ENCODE measurements at regions not wholly inside any gene's neighbourhood (a gene's known extent, or its start where the extent isn't known, plus 50 kb on each side); places are given as distances from the start of the nearest gene placed in this dataset.
"Not testable (repeated sequence)": the region's sequence is repeated elsewhere in the genome, so short reads cannot be mapped to it uniquely, and the experiment has no call there.

DNA sequence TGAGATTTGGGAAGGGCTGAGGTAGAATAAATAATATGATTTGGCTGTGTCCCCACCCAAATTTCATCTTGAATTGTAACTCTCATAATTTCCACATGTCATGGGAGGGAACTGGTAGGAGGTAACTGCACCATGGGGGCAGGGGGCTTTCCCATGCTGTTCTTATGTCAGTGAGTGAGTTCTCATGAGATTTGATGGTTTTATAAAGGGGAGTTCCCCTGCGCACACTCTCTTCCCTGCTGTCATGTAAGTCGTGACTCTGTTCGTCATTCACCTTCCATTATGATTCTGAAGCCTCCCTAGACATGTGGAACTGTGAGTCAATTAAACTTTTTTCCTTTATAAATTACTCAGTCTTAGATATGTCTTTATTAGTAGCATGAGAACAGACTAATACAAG lies 115.5 kb upstream of the STARD4 start:
- Histone ChIP-seq H3K9me3 (ENCODE audit: control insufficient read depth, low read length) (no peaks in the 10 kb centered on the region), H3K4me1 (ENCODE audit: control insufficient read depth, insufficient read depth, low read length) (no peaks in the 10 kb centered on the region), H3K27ac (ENCODE audit: low read length) (no peak overlapping the region), H3K27me3 (ENCODE audit: control insufficient read depth, insufficient read depth) (no peaks in the 10 kb centered on the region), H3K4me3 (ENCODE audit: low read length) (no peak overlapping the region)
- no peak for DNase-seq
- intact Hi-C loops (cut with DNase I), result no loop called here
- ATAC-seq, result no peak
- WGBS, result 93% methylated on average over 3 of the region's 3 CpGs

DNA sequence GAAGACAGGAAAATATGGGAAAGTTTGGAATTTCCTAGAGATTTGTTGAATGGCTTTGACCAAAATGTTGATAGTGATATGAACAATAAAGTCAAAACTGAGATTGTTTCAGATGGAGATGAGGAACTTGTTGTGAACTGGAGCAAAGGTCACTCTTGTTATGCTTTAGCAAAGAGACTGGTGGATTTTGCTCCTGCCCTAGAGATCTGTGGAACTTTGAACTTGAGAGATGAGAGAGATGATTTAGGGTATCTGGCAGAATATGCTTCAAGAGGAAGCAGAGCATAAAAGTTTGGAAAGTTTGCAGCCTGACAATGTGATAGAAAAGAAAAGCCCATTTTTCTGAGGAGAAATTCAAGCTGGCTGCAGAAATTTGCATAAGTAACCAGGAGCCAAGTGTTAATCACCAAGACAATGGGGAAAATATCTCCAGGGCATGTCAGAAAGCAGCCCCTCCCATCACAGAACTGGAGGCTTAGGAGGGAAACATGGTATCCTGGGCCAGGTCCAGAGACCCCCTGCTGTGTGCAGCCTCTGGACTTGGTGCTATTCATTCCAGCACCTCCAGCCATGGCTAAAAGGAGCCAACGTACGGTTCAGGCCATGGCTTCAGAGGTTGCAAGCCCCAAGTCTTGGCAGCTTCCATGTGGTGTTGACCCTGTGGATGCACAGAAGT lies 114.3 kb upstream of the STARD4 start:
- no peak overlapping the region for H3K4me3 ChIP-seq (ENCODE audit: low read length)
- intact Hi-C loops (cut with DNase I), result no loop called here
- no peaks in the 10 kb centered on the region for H3K27me3 ChIP-seq (ENCODE audit: control insufficient read depth, insufficient read depth)

DNA sequence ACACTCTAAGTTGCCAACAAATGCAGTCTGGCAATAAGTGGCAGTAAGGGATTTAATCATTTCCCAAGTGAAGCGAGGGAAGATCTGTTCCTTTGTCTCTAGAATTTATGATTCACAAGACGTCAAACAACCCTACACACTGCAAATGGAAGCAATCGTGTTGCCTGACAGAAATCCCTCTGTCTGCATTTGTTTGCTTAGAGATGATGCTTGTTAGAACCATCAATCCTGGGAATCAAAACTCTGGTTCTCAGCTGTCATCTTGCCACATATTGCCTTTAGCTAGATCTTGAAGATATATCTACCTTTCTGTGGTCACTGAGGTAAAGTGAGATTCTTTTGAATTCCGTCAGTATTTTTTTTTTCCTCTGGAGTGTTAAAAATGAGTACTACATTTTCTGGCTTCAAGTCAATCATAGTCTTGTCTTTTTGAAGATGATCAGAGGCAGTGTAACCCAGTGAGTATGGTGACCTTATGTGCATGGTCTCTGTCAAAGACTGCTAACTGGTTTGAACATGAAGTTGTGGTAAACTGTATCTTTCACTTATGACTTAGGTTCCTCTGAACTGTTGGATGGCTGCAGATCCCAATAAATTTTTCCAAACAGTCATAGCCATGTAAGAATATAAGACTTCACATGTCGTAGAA lies 106.4 kb upstream of the STARD4 start:
- no peak for ATAC-seq
- intact Hi-C loops (cut with DNase I), result no loop called here
- no peak overlapping the region for H3K27ac ChIP-seq (ENCODE audit: low read length)
- H3K4me3 ChIP-seq (ENCODE audit: low read length), result no peak overlapping the region
- no peaks in the 10 kb centered on the region for H3K9me3 ChIP-seq (ENCODE audit: control insufficient read depth, low read length)
- 87% methylated on average over 5 of the region's 5 CpGs for WGBS
- no peaks in the 10 kb centered on the region for H3K4me1 ChIP-seq (ENCODE audit: control insufficient read depth, insufficient read depth, low read length)
- DNase-seq, result no peak
- no peaks in the 10 kb centered on the region for H3K27me3 ChIP-seq (ENCODE audit: control insufficient read depth, insufficient read depth)

More for the DNA sequence above, 114.3 kb upstream of the STARD4 start:
- H3K27ac ChIP-seq (ENCODE audit: low read length), result no peak overlapping the region
- DNase-seq, result no peak
- no peak for ATAC-seq
- no peaks in the 10 kb centered on the region for H3K4me1 ChIP-seq (ENCODE audit: control insufficient read depth, insufficient read depth, low read length)
- 72% methylated on average over 2 of the region's 2 CpGs for WGBS
- H3K9me3 ChIP-seq (ENCODE audit: control insufficient read depth, low read length), result no peaks in the 10 kb centered on the region

DNA sequence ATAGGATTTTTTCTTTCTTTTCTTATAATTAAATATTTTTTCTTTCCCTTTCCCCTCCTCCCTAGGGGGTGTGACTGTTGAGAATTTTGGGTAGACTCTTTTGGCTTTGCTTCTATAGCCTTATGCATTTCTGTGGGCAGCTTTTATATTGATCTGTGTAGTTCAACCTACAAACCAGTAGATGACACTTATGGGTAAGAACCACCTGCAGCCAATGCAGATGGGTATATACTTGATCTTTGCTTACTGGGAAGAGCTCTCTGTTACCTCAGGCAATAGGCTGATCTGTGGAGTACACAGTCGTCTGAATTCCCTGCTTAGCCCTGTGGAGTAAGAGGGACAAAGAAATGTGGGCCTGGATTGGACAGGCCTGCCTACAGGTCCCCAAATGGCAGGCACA lies 102.7 kb upstream of the STARD4 start:
- Histone ChIP-seq H3K27ac (ENCODE audit: low read length) (no peak overlapping the region), H3K4me3 (ENCODE audit: low read length) (no peak overlapping the region), H3K27me3 (ENCODE audit: control insufficient read depth, insufficient read depth) (no peaks in the 10 kb centered on the region), H3K4me1 (ENCODE audit: control insufficient read depth, insufficient read depth, low read length) (no peaks in the 10 kb centered on the region), H3K9me3 (ENCODE audit: control insufficient read depth, low read length) (no peaks in the 10 kb centered on the region)
- intact Hi-C loops (cut with DNase I), result no loop called here
- ATAC-seq (no peak), DNase-seq (no peak)
- WGBS, result 93% methylated on average over 1 of the region's 1 CpG

DNA sequence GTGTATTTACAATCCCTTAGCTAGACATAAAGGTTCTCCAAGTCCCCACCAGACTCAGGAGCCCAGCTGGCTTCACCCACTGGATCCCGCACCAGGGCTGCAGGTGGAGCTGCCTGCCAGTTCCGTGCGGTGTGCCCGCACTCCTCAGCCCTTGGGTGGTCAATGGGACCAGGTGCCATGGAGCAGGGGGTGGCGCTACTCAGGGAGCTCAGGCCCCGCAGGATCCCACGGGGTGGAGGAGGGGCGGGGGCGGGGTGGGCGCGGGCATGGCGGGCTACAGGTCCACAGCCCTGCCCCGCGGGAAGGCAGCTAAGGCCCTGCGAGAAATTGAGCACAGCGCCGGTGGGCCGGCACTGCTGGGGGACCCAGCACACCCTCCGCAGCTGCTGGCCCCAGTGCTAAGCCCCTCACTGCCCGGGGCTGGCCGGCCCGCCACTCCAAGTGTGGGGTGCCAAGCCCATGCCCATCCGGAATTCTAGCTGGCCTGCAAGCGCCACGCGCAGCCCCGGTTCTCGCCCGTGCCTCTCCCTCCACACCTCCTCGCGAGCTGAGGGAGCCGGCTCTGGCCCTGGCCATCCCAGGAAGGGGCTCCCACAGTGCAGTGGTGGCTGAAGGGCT lies 99.8 kb upstream of the STARD4 start:
- intact Hi-C loops (cut with DNase I); H3K4me1 ChIP-seq (ENCODE audit: control insufficient read depth, insufficient read depth, low read length); ATAC-seq; H3K27ac ChIP-seq (ENCODE audit: low read length); DNase-seq; H3K9me3 ChIP-seq (ENCODE audit: control insufficient read depth, low read length); H3K4me3 ChIP-seq (ENCODE audit: low read length); H3K27me3 ChIP-seq (ENCODE audit: control insufficient read depth, insufficient read depth): not testable (repeated sequence)
- WGBS, result 92% methylated on average over 32 of the region's 32 CpGs

DNA sequence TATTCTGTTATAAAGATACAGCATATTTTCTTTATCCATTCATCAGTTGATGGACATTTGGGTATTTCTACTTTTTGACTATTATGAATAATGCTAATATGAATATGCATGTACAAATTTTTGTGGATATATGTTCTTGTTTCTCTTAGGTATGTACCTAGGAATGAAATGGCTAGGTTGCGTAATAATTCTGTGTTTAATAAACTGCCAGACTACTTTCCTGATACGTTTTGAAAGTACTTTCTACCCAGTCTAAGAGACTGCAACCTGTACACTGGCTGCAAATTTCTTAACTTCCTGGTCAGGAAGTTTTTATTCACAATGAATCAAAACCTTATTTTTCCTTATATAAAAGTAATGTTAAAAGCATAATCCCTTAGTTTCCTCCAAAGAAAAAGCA lies 93.9 kb upstream of the STARD4 start:
- H3K9me3 ChIP-seq (ENCODE audit: control insufficient read depth, low read length), result no peaks in the 10 kb centered on the region
- intact Hi-C loops (cut with DNase I), result no loop called here
- no peak for ATAC-seq
- H3K4me1 ChIP-seq (ENCODE audit: control insufficient read depth, insufficient read depth, low read length), result peaks cover 2% of the 10 kb centered on the region
- H3K4me3 ChIP-seq (ENCODE audit: low read length), result no peak overlapping the region
- WGBS, result 80% methylated on average over 2 of the region's 2 CpGs
- no peak overlapping the region for H3K27ac ChIP-seq (ENCODE audit: low read length)
- DNase-seq, result no peak
- no peaks in the 10 kb centered on the region for H3K27me3 ChIP-seq (ENCODE audit: control insufficient read depth, insufficient read depth)

DNA sequence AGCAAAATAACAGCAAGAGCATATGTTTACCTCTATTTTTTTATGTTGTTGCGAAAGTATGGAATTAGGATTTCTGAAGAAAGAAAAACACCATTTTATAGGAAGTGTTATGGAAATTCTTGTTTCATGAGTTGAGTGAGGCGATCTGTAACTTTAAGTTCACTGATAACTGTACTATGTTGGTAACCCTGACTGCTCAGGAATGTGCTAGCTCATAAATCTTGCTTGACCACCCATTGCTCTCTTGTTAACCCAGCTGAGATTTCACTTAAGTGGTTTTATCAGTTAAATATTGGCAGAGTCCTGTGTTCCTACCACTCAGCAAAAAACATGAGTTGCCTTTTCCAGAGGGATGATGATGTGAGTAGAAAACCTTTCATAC lies 91.1 kb upstream of the STARD4 start:
- H3K4me3 ChIP-seq (ENCODE audit: low read length), result no peak overlapping the region
- no peaks in the 10 kb centered on the region for H3K9me3 ChIP-seq (ENCODE audit: control insufficient read depth, low read length)
- DNase-seq, result no peak
- H3K27me3 ChIP-seq (ENCODE audit: control insufficient read depth, insufficient read depth), result no peaks in the 10 kb centered on the region
- WGBS, result 82% methylated on average over 2 of the region's 2 CpGs
- ATAC-seq, result peak in 1 of 2 donors; percentile 43
- intact Hi-C loops (cut with DNase I), result no loop called here
- peaks cover 2% of the 10 kb centered on the region for H3K4me1 ChIP-seq (ENCODE audit: control insufficient read depth, insufficient read depth, low read length)
- no peak overlapping the region for H3K27ac ChIP-seq (ENCODE audit: low read length)

DNA sequence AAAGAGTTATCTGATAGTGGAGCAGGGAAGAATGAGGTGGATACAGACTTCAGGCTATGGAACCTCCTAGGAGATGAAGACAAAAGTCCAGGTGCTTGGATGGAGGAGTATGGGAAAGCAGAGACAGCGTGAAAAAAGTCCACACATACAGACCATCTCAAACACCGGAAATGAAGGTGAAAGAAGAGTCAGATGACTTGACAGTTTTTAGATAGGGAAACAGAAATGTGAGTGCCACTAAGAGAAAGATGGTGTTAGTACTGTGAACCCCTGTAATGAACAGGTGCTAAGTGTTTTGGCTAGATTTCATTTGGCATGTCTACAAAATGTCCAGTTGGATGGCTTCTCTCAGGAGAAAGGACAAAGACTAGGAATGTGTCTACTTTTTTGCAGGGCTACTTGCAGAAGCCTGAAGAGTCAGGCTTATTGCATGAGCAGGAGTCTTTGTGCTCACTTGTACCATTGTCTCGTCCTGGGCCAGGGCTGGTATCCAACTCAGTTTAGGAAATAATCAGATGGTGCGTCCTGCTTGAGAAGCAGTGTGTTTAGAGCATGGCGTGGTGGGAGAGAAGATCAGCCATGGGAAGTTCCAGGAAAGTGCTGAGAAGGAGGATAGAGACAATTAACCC lies 90.6 kb upstream of the STARD4 start:
- ATAC-seq (no peak), DNase-seq (no peak)
- H3K4me3 ChIP-seq (ENCODE audit: low read length), result no peak overlapping the region
- H3K27ac ChIP-seq (ENCODE audit: low read length), result no peak overlapping the region
- H3K27me3 ChIP-seq (ENCODE audit: control insufficient read depth, insufficient read depth), result no peaks in the 10 kb centered on the region
- intact Hi-C loops (cut with DNase I), result no loop called here
- WGBS, result 72% methylated on average over 5 of the region's 5 CpGs
- H3K9me3 ChIP-seq (ENCODE audit: control insufficient read depth, low read length), result no peaks in the 10 kb centered on the region
- H3K4me1 ChIP-seq (ENCODE audit: control insufficient read depth, insufficient read depth, low read length), result peaks cover 2% of the 10 kb centered on the region

DNA sequence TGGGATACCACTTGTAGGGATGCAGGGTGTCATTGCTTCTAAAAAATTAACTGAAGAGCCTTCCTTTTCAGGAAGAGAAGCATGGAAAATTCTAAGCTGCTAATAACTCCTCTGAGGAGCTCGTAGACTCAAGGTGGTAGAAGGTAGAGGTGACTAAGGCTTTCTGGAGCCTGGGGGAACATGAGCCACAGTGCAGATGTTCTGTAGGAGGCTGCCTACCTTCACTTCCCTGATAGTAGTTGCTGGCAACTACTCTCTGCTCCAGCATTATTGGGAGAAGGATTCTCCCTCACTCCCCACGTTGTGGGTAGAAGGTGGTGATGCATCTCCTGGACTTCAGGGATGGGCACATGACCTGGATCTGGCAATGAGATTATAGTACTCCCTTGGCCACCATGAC lies 86.7 kb upstream of the STARD4 start:
- no peak overlapping the region for H3K27ac ChIP-seq (ENCODE audit: low read length)
- intact Hi-C loops (cut with DNase I), result no loop called here
- WGBS, result 81% methylated on average over 2 of the region's 2 CpGs
- no peak overlapping the region for H3K4me3 ChIP-seq (ENCODE audit: low read length)
- no peaks in the 10 kb centered on the region for H3K27me3 ChIP-seq (ENCODE audit: control insufficient read depth, insufficient read depth)
- H3K4me1 ChIP-seq (ENCODE audit: control insufficient read depth, insufficient read depth, low read length), result peaks cover 2% of the 10 kb centered on the region
- ATAC-seq (no peak), DNase-seq (no peak)
- H3K9me3 ChIP-seq (ENCODE audit: control insufficient read depth, low read length), result no peaks in the 10 kb centered on the region

DNA sequence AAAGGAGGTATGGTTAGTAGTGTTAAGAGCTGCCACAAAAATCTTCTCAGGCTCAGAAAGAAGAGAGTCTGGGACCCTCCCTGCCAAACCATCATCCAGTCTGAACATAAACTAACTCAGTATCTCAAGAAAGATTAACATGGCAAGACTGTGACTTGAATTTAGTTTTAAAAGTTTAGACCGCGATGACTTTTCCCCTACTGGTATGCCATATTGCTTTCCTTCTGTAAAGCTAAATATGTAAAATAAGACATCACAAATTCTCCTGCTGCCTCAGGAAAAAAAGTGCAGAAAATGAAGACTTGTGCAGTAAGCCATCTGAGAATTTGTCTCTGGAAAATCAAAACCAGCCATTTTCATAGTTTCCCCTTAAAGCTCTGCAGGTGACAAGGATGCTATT lies 85.2 kb upstream of the STARD4 start:
- H3K9me3 ChIP-seq (ENCODE audit: control insufficient read depth, low read length), result no peaks in the 10 kb centered on the region
- 93% methylated on average over 2 of the region's 2 CpGs for WGBS
- no peak overlapping the region for H3K4me3 ChIP-seq (ENCODE audit: low read length)
- ATAC-seq (no peak), DNase-seq (no peak)
- intact Hi-C loops (cut with DNase I), result no loop called here
- no peaks in the 10 kb centered on the region for H3K27me3 ChIP-seq (ENCODE audit: control insufficient read depth, insufficient read depth)
- H3K4me1 ChIP-seq (ENCODE audit: control insufficient read depth, insufficient read depth, low read length), result no peaks in the 10 kb centered on the region
- no peak overlapping the region for H3K27ac ChIP-seq (ENCODE audit: low read length)

DNA sequence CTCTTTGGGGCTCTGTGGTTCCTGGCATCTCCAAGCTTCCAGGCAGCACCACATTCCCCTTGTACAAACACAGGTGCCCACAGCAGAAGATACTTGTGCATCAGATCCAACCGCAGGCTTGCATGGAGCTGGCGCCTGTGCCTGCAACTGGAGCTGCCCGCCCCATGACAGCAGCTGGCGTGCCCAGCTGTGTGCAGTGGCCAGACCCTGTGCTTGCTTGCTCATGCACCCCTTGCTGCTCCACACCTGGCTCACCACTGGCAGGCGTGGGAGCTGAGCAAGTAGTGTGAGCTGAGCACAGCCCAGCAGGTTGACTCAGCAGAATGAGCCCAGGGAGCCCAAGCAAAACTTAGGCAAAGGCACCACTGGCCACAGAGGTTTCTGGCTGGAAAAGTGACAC lies 84.4 kb upstream of the STARD4 start:
- Histone ChIP-seq H3K4me1 (ENCODE audit: control insufficient read depth, insufficient read depth, low read length) (no peaks in the 10 kb centered on the region), H3K9me3 (ENCODE audit: control insufficient read depth, low read length) (no peaks in the 10 kb centered on the region), H3K4me3 (ENCODE audit: low read length) (no peak overlapping the region), H3K27ac (ENCODE audit: low read length) (no peak overlapping the region), H3K27me3 (ENCODE audit: control insufficient read depth, insufficient read depth) (no peaks in the 10 kb centered on the region)
- 99% methylated on average over 5 of the region's 5 CpGs for WGBS
- intact Hi-C loops (cut with DNase I), result no loop called here
- no peak for DNase-seq
- ATAC-seq, result no peak
